HuH-7.5 (cell line): ENCODE measurements at regions not wholly inside any gene's neighbourhood (a gene's known extent, or its start where the extent isn't known, plus 50 kb on each side); places are given as distances from the start of the nearest gene placed in this dataset.
"Not testable (repeated sequence)": the region's sequence is repeated elsewhere in the genome, so short reads cannot be mapped to it uniquely, and the experiment has no call there.

Experiments
- DNase-seq: peaks from one replicate; pipeline ENCODE4 v3.0.0; 2011; ENCODE audit warnings: low spot score

DNA sequence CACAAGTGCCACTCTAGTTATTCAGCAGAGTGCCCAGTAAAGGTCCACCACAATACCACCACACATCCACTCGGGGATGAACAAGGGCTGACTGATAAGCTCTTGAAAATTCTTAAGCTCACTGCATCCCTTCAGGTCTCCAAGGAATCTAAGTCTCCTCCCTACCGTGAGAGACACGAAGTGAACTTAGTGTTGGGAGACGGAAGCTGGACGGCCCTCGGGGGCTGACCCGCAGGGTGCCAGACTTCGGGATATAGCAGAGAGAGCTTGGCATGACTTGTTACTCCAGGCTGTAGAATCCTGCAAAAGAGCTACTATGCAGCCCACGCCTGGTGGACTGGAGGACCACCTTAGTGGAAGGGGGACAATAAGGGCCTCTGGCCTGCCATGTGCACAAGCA lies 75.1 kb downstream of the LYZL1 start:
- not testable (repeated sequence) for DNase-seq

- DNase-seq: not testable (repeated sequence)
Measured at GRCh38 chr10:29366206-29366605, 77.3 kb downstream of the LYZL1 start.

GRCh38 chr10:29369419-29369818 lies 80.5 kb downstream of the LYZL1 start:
- DNase-seq: no peak

GRCh38 chr10:29370097-29371092 lies 81.5 kb downstream of the LYZL1 start:
- no peak for DNase-seq

DNA sequence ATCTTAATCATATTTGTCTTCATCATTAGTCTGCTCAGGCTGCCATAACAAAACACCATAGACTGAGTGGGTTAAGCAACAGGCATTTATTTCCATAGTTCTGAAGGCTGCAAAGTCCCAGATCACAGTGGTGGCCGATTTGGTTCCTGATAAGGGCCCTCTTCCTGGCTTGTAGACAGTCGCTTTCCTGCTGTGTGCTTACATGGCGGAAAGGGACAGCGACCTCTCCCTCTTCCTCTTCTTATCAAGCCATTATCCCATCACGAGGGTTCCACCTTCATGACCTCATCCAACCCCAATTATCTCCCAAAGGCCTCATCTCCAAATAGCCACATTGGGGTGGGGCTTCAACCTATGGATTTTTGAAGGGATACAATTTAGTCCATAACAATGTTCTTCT lies 84.0 kb downstream of the LYZL1 start:
- no peak for DNase-seq

DNA sequence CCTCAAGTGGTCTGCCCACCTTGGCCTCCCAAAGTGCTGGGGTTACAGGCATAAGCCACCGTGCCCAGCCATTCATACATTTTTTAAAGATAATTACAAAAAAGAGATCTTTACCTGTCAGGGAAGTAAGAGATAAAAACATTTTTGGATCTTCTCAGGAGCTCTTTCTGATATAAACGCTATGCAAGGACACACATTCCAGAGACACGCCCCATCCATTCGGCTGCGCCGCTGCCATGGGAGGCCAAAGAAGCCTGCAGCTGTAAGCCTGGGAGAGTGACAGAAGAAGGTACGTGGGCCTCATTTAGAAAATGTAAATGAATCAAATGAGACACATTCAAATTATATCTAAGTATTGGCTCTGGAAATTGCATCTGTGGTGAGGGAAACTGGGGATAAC lies 85.3 kb downstream of the LYZL1 start:
- no peak for DNase-seq

DNA sequence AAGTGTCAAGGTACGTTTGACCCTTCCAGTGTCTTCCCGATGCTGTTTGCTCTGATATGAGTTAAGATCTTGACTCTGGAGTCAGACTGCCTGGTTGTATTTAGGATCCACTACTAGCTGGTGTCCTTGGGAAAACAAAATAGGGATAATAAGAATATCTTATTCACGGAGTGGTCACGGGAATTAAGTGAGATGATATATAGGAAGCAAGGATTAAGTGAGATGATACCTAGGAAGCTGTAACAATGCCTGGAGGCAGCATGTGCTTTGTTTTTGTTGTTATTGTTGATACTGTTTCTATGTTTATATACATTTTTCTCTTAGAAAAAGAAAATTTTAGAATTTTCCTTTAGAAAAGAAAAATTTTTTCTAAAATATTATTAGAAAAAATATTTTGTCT lies 87.0 kb downstream of the LYZL1 start:
- DNase-seq: no peak

- DNase-seq: no peak
Measured at GRCh38 chr10:29377333-29377961, 88.6 kb downstream of the LYZL1 start.

DNA sequence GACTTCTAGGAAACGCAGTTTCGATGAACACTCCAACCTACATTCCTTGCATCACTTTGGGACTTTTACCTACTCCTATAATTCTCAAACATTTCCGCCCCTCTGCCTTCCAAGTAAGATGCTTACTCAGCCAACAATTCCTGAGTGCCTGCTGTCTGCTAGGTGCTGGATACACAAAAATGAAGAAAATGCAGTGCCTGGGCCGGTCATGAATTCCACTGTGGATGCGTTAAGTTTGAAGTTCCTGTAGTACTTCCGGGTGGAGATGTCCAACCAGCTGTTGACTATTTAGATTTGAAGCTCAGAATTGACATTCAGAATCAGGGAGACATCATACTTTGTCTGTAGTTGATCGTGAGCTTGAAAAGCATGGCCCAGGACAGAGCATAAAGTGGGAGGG lies 89.2 kb downstream of the LYZL1 start:
- no peak for DNase-seq

DNA sequence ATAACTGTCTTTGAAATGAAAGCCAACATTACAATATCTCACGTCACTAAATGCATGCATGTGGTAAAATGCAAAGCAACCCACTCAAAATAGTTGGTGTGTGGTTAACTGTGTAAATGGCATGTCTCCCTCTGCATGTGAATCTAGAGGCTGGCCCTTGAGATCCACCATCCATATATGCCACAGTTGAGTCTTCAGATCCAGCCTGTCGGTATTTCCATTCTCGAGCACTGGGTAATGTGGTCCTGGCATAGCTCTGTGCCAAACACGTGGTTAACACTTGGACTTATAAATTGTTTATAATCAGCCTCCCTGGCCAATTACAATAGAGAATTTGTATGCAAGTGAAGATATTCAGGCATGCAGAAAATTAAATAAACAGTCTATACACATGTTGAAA lies 90.3 kb downstream of the LYZL1 start:
- DNase-seq: no peak

GRCh38 chr10:29379777-29380598 lies 91.1 kb downstream of the LYZL1 start:
- DNase-seq: not testable (repeated sequence)

DNA sequence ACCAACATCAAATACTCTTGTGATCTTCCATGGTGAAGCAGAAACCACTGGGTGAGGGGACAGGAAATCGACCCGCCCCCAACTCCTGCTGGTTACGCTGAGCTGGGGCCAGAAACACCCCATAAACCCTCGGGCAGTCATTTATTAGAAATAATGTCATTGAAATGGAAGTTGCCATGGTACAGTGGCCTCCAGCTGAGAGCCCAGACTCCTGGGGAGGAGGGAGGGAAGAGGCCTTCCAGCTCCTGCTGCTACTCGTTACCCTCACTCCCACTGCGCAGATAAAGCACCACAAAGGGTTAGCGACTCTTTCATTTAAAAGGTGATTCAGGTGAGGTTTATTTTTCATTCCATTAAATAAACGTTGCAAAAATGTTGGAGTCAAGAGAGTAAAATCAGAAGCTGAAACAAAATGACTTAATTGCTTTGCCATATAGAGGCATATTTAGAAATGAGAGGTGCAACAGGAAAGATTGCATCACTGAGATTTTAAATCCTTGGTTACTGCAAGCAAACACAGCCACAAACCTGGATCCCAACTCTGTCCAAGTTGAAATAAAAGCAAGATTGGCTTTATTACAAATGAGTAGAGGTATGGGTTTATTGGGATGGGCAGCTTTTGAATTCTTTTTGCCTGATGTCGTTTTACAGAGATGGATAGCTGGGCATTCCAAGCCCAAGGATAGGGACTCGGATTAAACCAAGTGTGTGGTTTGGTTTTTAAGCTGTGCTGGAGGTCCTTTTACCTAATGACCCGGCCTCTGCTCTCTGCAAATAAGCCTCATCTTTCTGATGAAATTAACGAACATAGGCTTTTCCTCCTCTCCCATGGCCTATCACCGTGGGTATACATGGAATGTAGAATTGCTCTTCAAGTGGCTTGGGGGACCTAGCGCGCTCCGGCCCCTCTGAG lies 92.0 kb downstream of the LYZL1 start:
- DNase-seq: not testable (repeated sequence)

GRCh38 chr10:29386342-29386999 lies 97.6 kb downstream of the LYZL1 start:
- peak; percentile 40 for DNase-seq

- no peak for DNase-seq
Measured at GRCh38 chr10:29387269-29387668, 98.4 kb downstream of the LYZL1 start.

DNA sequence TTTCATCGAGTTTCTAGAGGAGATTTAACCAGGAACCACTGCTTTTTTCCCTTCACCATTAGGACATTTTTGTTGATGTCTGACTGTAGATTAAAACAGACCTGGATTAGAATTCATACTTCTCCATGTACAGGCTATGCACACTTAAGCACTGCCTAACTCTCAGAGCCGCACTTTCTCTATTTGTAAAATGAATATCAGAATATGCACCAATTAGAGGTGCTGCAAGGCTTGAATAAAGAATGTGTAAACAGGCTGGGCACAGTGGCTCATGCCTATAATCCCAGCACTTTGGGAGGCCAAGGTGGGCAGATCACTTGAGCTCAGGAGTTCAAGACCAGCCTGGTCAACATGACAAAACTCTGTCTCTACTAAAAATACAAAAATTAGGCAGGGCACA lies 99.2 kb downstream of the LYZL1 start:
- not testable (repeated sequence) for DNase-seq

DNA sequence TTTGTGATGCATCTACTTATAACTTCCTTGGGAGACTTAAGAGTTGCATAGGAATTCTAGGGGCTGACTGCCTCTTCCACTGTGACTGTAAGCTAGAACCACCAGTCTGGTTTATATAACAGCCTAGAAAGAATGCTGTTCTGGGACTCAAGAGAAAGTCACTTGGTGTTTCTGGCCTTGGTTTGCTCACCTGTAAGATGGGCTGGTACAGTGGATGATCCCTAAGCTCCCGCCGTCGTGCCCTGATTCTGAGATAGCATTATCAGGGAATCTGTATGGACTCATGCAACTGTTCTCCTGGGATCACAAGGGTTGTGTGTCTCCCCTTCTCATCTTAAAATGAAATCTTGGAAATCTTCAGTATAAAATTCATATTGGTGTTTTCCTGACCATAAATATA lies 100.6 kb downstream of the LYZL1 start:
- DNase-seq: no peak

GRCh38 chr10:29389935-29390334 lies 101.1 kb downstream of the LYZL1 start:
- DNase-seq: no peak

- DNase-seq: peak; percentile 42
Measured at GRCh38 chr10:29392376-29393021, 103.6 kb downstream of the LYZL1 start.

GRCh38 chr10:29394321-29394932 lies 105.6 kb downstream of the LYZL1 start:
- no peak for DNase-seq

- no peak for DNase-seq
Measured at GRCh38 chr10:29395409-29395808, 106.5 kb downstream of the LYZL1 start.
